Parathyroid adenoma (tissue), 2 donors: ENCODE measurements at regions not wholly inside any gene's neighbourhood (a gene's known extent, or its start where the extent isn't known, plus 50 kb on each side); places are given as distances from the start of the nearest gene placed in this dataset.
A peak's percentile ranks its signal among the peaks of the same experiment; 100 is the strongest.

Experiments
- H2AFZ ChIP-seq: fragments of 300-600 bp; sonication (generic); one replicate; pipeline ENCODE4 v1.7.0; 2017; ENCODE audit warnings: antibody characterized with exemption, mild to moderate bottlenecking
- H3K27ac ChIP-seq: fragments of 300-600 bp; sonication (generic); one replicate; pipeline ENCODE4 v1.7.0; 2017
- H3K27me3 ChIP-seq: fragments of 300-600 bp; sonication (generic); one replicate; pipeline ENCODE4 v1.7.0; 2017; ENCODE audit warnings: low read length; ENCODE audit not compliant: control insufficient read depth, insufficient read depth
- H3K36me3 ChIP-seq: fragments of 300-600 bp; sonication (generic); one replicate; pipeline ENCODE4 v1.7.0; 2017; ENCODE audit warnings: low read length; ENCODE audit not compliant: control insufficient read depth, insufficient read depth
- H3K4me1 ChIP-seq: fragments of 300-600 bp; sonication (generic); one replicate; pipeline ENCODE4 v1.7.0; 2017; ENCODE audit warnings: control low read depth
- H3K4me2 ChIP-seq: fragments of 300-600 bp; sonication (generic); one replicate; pipeline ENCODE4 v1.7.0; 2017; ENCODE audit warnings: low read length
- H3K4me3 ChIP-seq: fragments of 300-600 bp; sonication (generic); one replicate; pipeline ENCODE4 v1.7.0; 2017; ENCODE audit warnings: low read depth, low read length
- H3K79me2 ChIP-seq: fragments of 300-600 bp; sonication (generic); one replicate; pipeline ENCODE4 v1.7.0; 2017; ENCODE audit warnings: control low read depth
- H3K9ac ChIP-seq: fragments of 300-600 bp; sonication (generic); one replicate; pipeline ENCODE4 v1.7.0; 2017; ENCODE audit warnings: mild to moderate bottlenecking
- H3K9me3 ChIP-seq: fragments of 300-600 bp; sonication (generic); one replicate; pipeline ENCODE4 v1.7.0; 2017; ENCODE audit warnings: low read length; ENCODE audit not compliant: control insufficient read depth
- TF ChIP-seq, protein P1 (sequence below): fragments of 300-600 bp; sonication (generic); IDR thresholded peaks from one replicate; pipeline ENCODE4 v1.7.0; 2017; ENCODE audit warnings: antibody characterized with exemption, mild to moderate bottlenecking
- donor health status: primary hyperparathyroidism.

DNA sequence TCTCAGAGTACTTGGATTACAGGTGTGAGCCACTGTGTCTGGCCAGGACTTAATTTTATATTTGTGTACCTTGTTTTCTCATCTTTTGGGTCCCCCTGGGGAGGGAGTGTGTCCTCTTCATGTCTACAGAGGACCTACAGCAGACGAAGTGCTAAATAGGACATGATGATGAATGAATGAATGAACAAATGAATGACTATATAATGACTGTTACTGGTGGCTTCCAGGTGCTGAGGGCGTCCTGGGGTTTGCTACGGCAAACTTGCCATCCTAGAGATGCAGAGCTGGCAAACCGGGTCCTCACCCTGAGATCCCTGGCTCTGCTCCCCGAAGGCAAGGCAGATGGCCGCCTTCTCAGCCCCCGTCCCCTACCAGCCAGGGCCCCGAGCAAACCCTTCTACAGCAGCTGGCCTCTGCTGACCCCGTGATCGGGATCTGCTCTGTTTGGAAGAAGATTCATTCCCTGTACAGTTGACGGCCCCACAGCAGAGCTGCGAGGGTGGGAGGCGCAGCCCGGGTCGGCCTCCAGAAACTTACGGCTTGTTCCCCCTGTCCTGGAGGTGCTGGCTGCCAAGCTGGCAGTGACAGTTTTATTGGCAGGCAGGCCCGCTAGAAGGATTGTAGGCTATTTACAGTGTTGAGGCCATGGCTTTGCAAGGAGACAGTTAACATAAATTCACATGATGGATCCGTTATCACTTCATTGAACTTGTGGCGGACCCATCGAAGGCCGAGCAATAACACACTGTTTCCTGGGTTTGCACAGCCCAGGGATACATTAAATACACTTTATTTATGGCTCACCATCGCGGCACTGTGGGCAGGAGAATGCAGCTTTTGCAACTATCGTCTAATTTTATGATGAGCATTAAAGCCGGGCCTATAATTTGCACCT is 197.7 kb upstream of the GSE1 start:
- no peak overlapping the region for H3K4me3 ChIP-seq
- H3K27me3 ChIP-seq, result no peaks in the 10 kb centered on the region
- no peaks in the 10 kb centered on the region for H3K36me3 ChIP-seq
- no peak overlapping the region for H3K4me2 ChIP-seq
- no peak overlapping the region for H3K27ac ChIP-seq
- no peaks in the 10 kb centered on the region for H3K4me1 ChIP-seq
- TF ChIP-seq, protein P1, sequence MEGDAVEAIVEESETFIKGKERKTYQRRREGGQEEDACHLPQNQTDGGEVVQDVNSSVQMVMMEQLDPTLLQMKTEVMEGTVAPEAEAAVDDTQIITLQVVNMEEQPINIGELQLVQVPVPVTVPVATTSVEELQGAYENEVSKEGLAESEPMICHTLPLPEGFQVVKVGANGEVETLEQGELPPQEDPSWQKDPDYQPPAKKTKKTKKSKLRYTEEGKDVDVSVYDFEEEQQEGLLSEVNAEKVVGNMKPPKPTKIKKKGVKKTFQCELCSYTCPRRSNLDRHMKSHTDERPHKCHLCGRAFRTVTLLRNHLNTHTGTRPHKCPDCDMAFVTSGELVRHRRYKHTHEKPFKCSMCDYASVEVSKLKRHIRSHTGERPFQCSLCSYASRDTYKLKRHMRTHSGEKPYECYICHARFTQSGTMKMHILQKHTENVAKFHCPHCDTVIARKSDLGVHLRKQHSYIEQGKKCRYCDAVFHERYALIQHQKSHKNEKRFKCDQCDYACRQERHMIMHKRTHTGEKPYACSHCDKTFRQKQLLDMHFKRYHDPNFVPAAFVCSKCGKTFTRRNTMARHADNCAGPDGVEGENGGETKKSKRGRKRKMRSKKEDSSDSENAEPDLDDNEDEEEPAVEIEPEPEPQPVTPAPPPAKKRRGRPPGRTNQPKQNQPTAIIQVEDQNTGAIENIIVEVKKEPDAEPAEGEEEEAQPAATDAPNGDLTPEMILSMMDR, result no peak
- H3K9me3 ChIP-seq, result no peaks in the 10 kb centered on the region
- peaks cover 10% of the 10 kb centered on the region for H3K79me2 ChIP-seq
- H3K9ac ChIP-seq, result no peak overlapping the region
- no peak overlapping the region for H2AFZ ChIP-seq

DNA sequence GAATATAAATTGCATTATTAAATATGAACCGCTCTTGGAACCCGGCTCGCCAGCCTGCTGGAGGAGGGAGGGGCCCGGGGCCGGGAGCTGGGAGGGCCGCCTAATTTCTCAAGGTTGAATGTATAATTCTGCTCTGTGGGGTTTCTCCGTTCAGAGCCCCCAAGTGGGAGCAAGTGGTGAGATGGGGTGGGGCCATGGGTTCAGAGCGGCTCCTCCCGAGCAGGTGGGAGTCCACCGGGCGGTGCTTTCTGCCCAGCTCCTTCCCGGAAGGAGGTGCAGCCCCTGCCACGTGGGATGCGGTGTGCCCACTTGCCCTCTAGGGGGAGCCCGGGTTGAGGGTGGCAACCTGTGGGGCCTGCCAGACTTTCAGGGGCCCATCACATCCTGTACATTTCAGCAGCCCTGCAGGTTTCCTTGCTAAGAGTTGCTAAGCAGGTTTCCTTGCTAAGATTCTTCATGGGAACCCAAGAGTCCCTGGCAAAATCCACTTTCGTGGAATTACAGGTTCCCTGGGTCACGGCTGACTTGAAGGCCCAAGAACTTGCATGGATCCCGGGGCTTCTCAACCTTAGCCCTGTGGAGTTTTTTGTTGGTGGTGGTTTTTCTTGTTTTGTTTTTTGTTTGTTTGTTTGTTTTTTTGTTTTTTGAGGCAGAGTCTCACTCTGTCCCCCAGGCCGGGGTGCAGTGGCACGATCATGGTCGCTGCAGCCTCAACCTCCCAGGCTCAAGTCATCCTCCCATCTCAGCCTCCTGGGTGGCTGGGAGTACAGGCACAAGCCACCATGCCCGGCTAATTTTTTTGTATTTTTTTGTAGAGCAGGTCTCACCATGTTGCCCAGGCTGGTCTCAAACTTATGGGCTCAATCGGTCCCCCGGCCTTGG is 196.7 kb upstream of the GSE1 start:
- Histone ChIP-seq H3K4me3 (no peak overlapping the region), H3K9ac (no peak overlapping the region), H3K27me3 (no peaks in the 10 kb centered on the region), H3K79me2 (peaks cover 17% of the 10 kb centered on the region), H3K36me3 (no peaks in the 10 kb centered on the region), H3K4me2 (no peak overlapping the region), H3K4me1 (no peaks in the 10 kb centered on the region), H3K9me3 (no peaks in the 10 kb centered on the region), H3K27ac (no peak overlapping the region), H2AFZ (no peak overlapping the region)
- TF ChIP-seq, protein P1, result peak; percentile 83

DNA sequence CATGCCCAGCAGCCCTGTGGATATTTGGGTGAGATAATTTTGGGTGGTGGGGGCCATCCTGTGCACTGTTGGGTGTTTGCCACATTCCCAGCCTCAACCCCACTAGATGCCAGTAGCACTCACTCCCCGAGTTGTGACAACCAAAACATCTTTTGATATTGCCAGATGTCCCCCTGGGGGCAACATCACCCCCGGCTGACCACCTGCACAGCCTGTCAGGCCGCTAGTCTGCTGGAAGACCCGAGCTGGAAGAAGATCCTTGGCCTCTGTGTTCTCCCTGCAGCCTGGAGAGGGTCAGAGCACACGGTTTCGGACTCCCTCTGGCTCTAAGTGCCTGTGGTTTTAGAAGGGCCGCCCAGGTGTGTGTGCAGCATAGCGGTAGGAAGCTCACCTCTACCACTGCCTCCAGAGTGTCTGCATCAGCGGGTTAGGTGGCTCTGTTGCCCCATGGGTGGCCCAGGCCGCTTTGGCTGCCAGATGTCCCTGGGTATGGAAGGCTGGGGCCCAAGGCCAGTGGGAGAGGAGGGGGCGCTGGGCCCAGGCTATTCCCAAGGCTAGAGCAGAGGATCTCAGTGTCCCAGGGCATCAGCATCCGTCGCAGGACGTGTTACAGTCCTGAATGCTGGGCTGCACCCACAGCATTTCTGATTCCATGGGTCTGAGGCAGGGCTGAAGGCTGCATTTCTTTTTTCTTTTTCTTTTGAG is 195.8 kb upstream of the GSE1 start:
- H3K4me2 ChIP-seq, result no peak overlapping the region
- H3K4me3 ChIP-seq, result no peak overlapping the region
- no peaks in the 10 kb centered on the region for H3K4me1 ChIP-seq
- no peak overlapping the region for H3K27ac ChIP-seq
- no peaks in the 10 kb centered on the region for H3K9me3 ChIP-seq
- H3K79me2 ChIP-seq, result peaks cover 17% of the 10 kb centered on the region
- H3K36me3 ChIP-seq, result no peaks in the 10 kb centered on the region
- TF ChIP-seq, protein P1, result no peak
- H2AFZ ChIP-seq, result no peak overlapping the region
- H3K27me3 ChIP-seq, result no peaks in the 10 kb centered on the region
- H3K9ac ChIP-seq, result no peak overlapping the region

DNA sequence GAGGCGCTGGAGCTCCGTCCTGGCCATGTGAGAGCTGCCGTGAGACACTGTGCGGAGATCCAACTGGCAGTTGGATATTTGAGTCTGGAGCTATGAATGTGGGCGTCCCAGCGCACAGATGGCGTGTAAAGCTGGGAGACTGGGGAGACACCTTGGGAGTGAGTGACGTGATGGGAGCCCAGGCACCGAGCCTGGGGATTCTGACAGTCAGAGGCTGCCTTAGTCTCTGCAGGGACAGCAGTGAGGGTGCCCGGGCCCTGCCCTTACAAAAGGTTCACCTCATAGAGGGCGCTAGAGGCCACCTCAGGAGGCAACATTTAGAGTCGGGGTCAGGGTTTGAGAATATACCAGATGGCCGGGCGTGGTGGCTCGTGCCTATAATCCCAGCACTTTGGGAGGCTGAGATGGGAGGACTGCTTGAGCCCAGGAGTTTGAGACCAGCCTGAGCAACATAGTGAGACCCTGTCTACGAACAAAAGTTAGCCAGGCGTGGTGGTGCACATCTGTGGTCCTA is 194.1 kb upstream of the GSE1 start:
- H3K27ac ChIP-seq, result no peak overlapping the region
- H3K36me3 ChIP-seq, result no peaks in the 10 kb centered on the region
- H3K79me2 ChIP-seq, result peaks cover 17% of the 10 kb centered on the region
- H3K9ac ChIP-seq, result no peak overlapping the region
- H3K27me3 ChIP-seq, result no peaks in the 10 kb centered on the region
- H3K9me3 ChIP-seq, result no peaks in the 10 kb centered on the region
- no peak overlapping the region for H3K4me3 ChIP-seq
- no peak overlapping the region for H3K4me2 ChIP-seq
- no peak overlapping the region for H2AFZ ChIP-seq
- TF ChIP-seq, protein P1, result no peak
- no peaks in the 10 kb centered on the region for H3K4me1 ChIP-seq
